ENCODE measurements at regions not wholly inside any gene's neighbourhood (a gene's known extent, or its start where the extent isn't known, plus 50 kb on each side); places are given as distances from the start of the nearest gene placed in this dataset.

- FAIRE-seq = no peak
These were observed 278.9 kb downstream of the FBXW7 start for GRCh38 chr4:152256996-152257395.

DNA sequence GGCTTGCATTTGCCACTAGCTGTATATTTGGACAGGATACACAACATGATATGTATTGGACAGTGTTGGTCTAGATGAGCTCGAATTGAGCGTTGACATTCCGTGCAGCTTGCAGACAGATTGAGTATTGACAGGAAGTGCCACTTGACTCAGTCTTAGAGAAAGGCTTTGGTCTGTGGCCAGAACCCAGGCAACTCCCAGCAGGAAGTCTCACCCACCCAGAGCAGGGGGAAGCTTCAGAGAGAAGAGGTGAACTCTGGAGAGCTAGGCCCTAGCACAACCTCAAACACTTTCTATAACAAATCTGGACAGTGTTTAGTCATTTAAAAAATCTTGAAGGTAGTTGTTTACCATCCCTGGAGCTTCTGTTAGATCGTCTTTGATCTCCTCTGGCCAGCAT, 280.5 kb downstream of the FBXW7 start:
- TF ChIP-seq POU2F2 (IDR thresholded peaks at IDR 0.05; ENCODE audit: low read depth, low read length) (no peak), POLR2AphosphoS5 (IDR thresholded peaks at IDR 0.05; ENCODE audit: low read depth, low read length) (no peak), PAX5 (IDR thresholded peaks at IDR 0.05; ENCODE audit: insufficient read depth, low read length, severe bottlenecking) (no peak), TAF1 (IDR thresholded peaks at IDR 0.05; ENCODE audit: low read depth, low read length) (no peak), SPI1 (IDR thresholded peaks at IDR 0.05; ENCODE audit: low read depth, low read length) (0 out of 2 replicates have a peak, but pooled peaks have one; percentile 28)
- FAIRE-seq (peak; percentile 82), DNase-seq (ENCODE audit: insufficient read length, low spot score) (no peak)

More at GRCh38 chr4:152256996-152257395, 278.9 kb downstream of the FBXW7 start:
- no peak for DNase-seq (ENCODE audit: insufficient read length, low spot score)
- TF ChIP-seq POLR2AphosphoS5 (IDR thresholded peaks at IDR 0.05; ENCODE audit: low read depth, low read length) (no peak), POU2F2 (IDR thresholded peaks at IDR 0.05; ENCODE audit: low read depth, low read length) (no peak), PAX5 (IDR thresholded peaks at IDR 0.05; ENCODE audit: insufficient read depth, low read length, severe bottlenecking) (no peak), TAF1 (IDR thresholded peaks at IDR 0.05; ENCODE audit: low read depth, low read length) (no peak), SPI1 (IDR thresholded peaks at IDR 0.05; ENCODE audit: low read depth, low read length) (no peak), POLR2A (IDR thresholded peaks at IDR 0.05; ENCODE audit: low read depth, low read length) (no peak)

DNA sequence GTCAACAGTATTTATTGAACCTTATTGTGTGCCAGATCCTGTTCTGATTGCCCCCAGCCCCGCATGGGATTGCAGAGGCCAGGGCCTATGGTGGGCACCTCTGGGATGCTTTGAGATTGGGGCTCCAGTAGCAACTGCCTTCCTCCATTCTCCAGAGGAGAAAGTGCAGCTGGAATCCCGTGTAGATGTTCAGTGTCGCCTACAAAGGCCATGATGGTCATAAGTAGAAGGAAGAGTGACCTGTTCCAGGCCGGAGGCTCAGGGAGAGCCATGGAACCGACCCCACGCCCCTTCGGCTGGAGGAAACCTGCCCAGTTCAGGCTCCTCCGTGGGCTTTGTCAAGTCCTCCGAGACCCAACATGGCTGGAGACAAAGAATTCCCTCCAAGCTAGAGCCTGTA, 287.5 kb downstream of the FBXW7 start:
- no peak for DNase-seq (ENCODE audit: insufficient read length, low spot score)
- no peak for TF ChIP-seq POLR2A (IDR thresholded peaks at IDR 0.05; ENCODE audit: low read depth, low read length)
- no peak for TF ChIP-seq POLR2AphosphoS5 (IDR thresholded peaks at IDR 0.05; ENCODE audit: low read depth, low read length)
- no peak for TF ChIP-seq POU2F2 (IDR thresholded peaks at IDR 0.05; ENCODE audit: low read depth, low read length)
- no peak for TF ChIP-seq SPI1 (IDR thresholded peaks at IDR 0.05; ENCODE audit: low read depth, low read length)
- TF ChIP-seq TAF1 (IDR thresholded peaks at IDR 0.05; ENCODE audit: low read depth, low read length) = no peak
- TF ChIP-seq PAX5 (IDR thresholded peaks at IDR 0.05; ENCODE audit: insufficient read depth, low read length, severe bottlenecking) = no peak
- no peak for FAIRE-seq

GRCh38 chr4:152247271-152247975, 288.5 kb downstream of the FBXW7 start:
- TF ChIP-seq POU2F2 (IDR thresholded peaks at IDR 0.05; ENCODE audit: low read depth, low read length) = no peak
- no peak for TF ChIP-seq PAX5 (IDR thresholded peaks at IDR 0.05; ENCODE audit: insufficient read depth, low read length, severe bottlenecking)
- TF ChIP-seq POLR2AphosphoS5 (IDR thresholded peaks at IDR 0.05; ENCODE audit: low read depth, low read length) = no peak
- TF ChIP-seq SPI1 (IDR thresholded peaks at IDR 0.05; ENCODE audit: low read depth, low read length) = no peak
- no peak for TF ChIP-seq POLR2A (IDR thresholded peaks at IDR 0.05; ENCODE audit: low read depth, low read length)
- no peak for TF ChIP-seq TAF1 (IDR thresholded peaks at IDR 0.05; ENCODE audit: low read depth, low read length)
- FAIRE-seq = no peak
- no peak for DNase-seq (ENCODE audit: insufficient read length, low spot score)

DNA sequence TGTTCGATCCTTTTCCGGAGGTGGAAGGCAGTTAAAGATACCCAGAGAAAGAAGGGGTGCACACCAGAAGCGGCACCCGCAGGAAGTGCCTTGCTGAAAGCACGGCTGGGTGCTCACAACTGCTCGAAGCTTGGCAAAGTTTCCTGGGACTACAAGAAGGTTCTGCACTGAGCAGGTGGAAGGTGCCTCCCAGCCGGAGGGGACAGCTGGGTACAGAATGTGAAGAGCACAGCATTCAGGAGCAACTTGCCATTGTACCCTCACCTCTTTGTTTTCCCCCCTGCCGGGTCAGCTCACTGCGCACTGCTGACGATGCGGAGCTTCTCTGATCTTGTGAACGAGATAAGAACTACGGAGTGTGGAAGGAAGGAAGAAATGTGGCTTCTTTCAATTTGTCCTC, 289.2 kb downstream of the FBXW7 start:
- TF ChIP-seq PAX5 (IDR thresholded peaks at IDR 0.05; ENCODE audit: insufficient read depth, low read length, severe bottlenecking) (no peak), SPI1 (IDR thresholded peaks at IDR 0.05; ENCODE audit: low read depth, low read length) (no peak), TAF1 (IDR thresholded peaks at IDR 0.05; ENCODE audit: low read depth, low read length) (no peak), POLR2AphosphoS5 (IDR thresholded peaks at IDR 0.05; ENCODE audit: low read depth, low read length) (no peak), POU2F2 (IDR thresholded peaks at IDR 0.05; ENCODE audit: low read depth, low read length) (no peak), POLR2A (IDR thresholded peaks at IDR 0.05; ENCODE audit: low read depth, low read length) (no peak)
- FAIRE-seq (no peak), DNase-seq (ENCODE audit: insufficient read length, low spot score) (no peak)

DNA sequence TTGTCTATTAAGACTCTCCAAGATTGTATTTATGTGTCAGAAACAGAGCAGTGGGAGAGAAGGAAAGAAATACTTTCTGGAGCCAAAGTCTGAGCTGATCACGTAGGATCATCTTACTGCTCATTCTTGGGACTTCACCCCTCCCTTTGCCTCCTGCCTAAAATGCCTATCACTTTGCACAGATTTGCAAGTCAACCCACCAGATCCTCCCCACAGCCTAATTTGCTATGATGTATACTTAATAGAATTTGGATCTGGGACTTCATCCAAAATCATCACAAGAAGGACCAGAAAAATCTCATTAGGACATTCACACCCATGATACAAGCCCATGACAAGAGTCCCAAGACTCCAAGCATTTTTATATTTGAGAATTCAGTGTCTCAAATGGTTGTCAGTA, 290.2 kb downstream of the FBXW7 start:
- no peak for DNase-seq (ENCODE audit: insufficient read length, low spot score)
- FAIRE-seq = no peak
- no peak for TF ChIP-seq POLR2A (IDR thresholded peaks at IDR 0.05; ENCODE audit: low read depth, low read length)
- TF ChIP-seq SPI1 (IDR thresholded peaks at IDR 0.05; ENCODE audit: low read depth, low read length) = no peak
- no peak for TF ChIP-seq TAF1 (IDR thresholded peaks at IDR 0.05; ENCODE audit: low read depth, low read length)
- TF ChIP-seq POU2F2 (IDR thresholded peaks at IDR 0.05; ENCODE audit: low read depth, low read length) = no peak
- TF ChIP-seq POLR2AphosphoS5 (IDR thresholded peaks at IDR 0.05; ENCODE audit: low read depth, low read length) = no peak
- TF ChIP-seq PAX5 (IDR thresholded peaks at IDR 0.05; ENCODE audit: insufficient read depth, low read length, severe bottlenecking) = no peak

- no peak for FAIRE-seq
These were observed 291.2 kb downstream of the FBXW7 start for GRCh38 chr4:152244659-152245058.

GRCh38 chr4:152243896-152244595, 291.8 kb downstream of the FBXW7 start:
- DNase-seq (ENCODE audit: insufficient read length, low spot score) (no peak), FAIRE-seq (no peak)
- no peak for TF ChIP-seq POLR2AphosphoS5 (IDR thresholded peaks at IDR 0.05; ENCODE audit: low read depth, low read length)
- TF ChIP-seq PAX5 (IDR thresholded peaks at IDR 0.05; ENCODE audit: insufficient read depth, low read length, severe bottlenecking) = no peak
- TF ChIP-seq POLR2A (IDR thresholded peaks at IDR 0.05; ENCODE audit: low read depth, low read length) = no peak
- TF ChIP-seq POU2F2 (IDR thresholded peaks at IDR 0.05; ENCODE audit: low read depth, low read length) = no peak
- TF ChIP-seq TAF1 (IDR thresholded peaks at IDR 0.05; ENCODE audit: low read depth, low read length) = no peak
- no peak for TF ChIP-seq SPI1 (IDR thresholded peaks at IDR 0.05; ENCODE audit: low read depth, low read length)

More at GRCh38 chr4:152244659-152245058, 291.2 kb downstream of the FBXW7 start:
- TF ChIP-seq POLR2A (IDR thresholded peaks at IDR 0.05; ENCODE audit: low read depth, low read length) (no peak), POU2F2 (IDR thresholded peaks at IDR 0.05; ENCODE audit: low read depth, low read length) (no peak), POLR2AphosphoS5 (IDR thresholded peaks at IDR 0.05; ENCODE audit: low read depth, low read length) (no peak), TAF1 (IDR thresholded peaks at IDR 0.05; ENCODE audit: low read depth, low read length) (no peak), SPI1 (IDR thresholded peaks at IDR 0.05; ENCODE audit: low read depth, low read length) (no peak), PAX5 (IDR thresholded peaks at IDR 0.05; ENCODE audit: insufficient read depth, low read length, severe bottlenecking) (no peak)
- DNase-seq (ENCODE audit: insufficient read length, low spot score) = no peak

GRCh38 chr4:152243206-152243605, 292.7 kb downstream of the FBXW7 start:
- DNase-seq (ENCODE audit: insufficient read length, low spot score) = no peak
- FAIRE-seq = no peak
- TF ChIP-seq PAX5 (IDR thresholded peaks at IDR 0.05; ENCODE audit: insufficient read depth, low read length, severe bottlenecking) (no peak), SPI1 (IDR thresholded peaks at IDR 0.05; ENCODE audit: low read depth, low read length) (no peak), POLR2A (IDR thresholded peaks at IDR 0.05; ENCODE audit: low read depth, low read length) (no peak), TAF1 (IDR thresholded peaks at IDR 0.05; ENCODE audit: low read depth, low read length) (no peak), POU2F2 (IDR thresholded peaks at IDR 0.05; ENCODE audit: low read depth, low read length) (no peak), POLR2AphosphoS5 (IDR thresholded peaks at IDR 0.05; ENCODE audit: low read depth, low read length) (no peak)

Measured in GM12891 (cell line).